Breast epithelium (tissue), 3 donors: ENCODE measurements at regions not wholly inside any gene's neighbourhood (a gene's known extent, or its start where the extent isn't known, plus 50 kb on each side); places are given as distances from the start of the nearest gene placed in this dataset.

Source experiments
- CTCF ChIP-seq, 3 donors: fragments of 450-650 bp; IDR thresholded peaks; one replicate each; pipeline ENCODE4 v1.5.1; 2016 to 2017; ENCODE audit warnings: antibody characterized with exemption in 3 of 3, mild to moderate bottlenecking in 3 of 3, moderate library complexity in 3 of 3
- POLR2A ChIP-seq: fragments of 450-650 bp; IDR thresholded peaks from one replicate; pipeline ENCODE4 v1.6.1; 2016; ENCODE audit warnings: antibody characterized with exemption, mild to moderate bottlenecking, moderate library complexity

- TF ChIP-seq POLR2A (no peak), CTCF (IDR thresholded peaks at IDR 0.05) (no peak)
These were observed 355.7 kb upstream of the AKR1E2 start for GRCh38 chr10:4470231-4470835.
